ENCODE measurements at regions not wholly inside any gene's neighbourhood (a gene's known extent, or its start where the extent isn't known, plus 50 kb on each side); places are given as distances from the start of the nearest gene placed in this dataset.

DNA sequence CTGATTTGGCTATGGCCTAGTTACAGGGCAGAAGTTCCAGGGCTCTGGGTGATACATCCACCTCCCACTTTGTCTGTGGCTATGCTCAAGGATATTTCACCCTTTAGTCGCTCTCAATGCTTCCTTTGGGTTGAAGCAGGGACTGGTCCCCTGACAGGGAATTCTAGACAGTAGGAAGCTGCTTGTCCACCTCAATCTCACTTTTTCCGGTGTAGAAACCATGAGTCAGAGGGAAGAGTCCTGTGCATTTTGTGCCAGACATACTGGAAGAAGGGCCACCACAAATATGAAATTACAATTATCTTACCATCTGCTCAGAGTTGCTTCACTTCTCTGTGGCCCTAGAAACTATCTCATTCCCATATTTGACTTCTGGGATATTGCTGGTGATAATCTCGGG is 413.7 kb upstream of the FAT3 start:
- no peaks in the 10 kb centered on the region for H3K27me3 Mint-ChIP-seq
- H3K27ac Mint-ChIP-seq = no peak overlapping the region
- DNase-seq = no peak
- H3K4me1 Mint-ChIP-seq = no peaks in the 10 kb centered on the region
- no peaks in the 10 kb centered on the region for H3K9me3 Mint-ChIP-seq
- H3K36me3 Mint-ChIP-seq (ENCODE audit: low read depth) = no peaks in the 10 kb centered on the region
- intact Hi-C loops (cut with micrococcal nuclease) = no loop called here
- no peak overlapping the region for H3K4me3 Mint-ChIP-seq

DNA sequence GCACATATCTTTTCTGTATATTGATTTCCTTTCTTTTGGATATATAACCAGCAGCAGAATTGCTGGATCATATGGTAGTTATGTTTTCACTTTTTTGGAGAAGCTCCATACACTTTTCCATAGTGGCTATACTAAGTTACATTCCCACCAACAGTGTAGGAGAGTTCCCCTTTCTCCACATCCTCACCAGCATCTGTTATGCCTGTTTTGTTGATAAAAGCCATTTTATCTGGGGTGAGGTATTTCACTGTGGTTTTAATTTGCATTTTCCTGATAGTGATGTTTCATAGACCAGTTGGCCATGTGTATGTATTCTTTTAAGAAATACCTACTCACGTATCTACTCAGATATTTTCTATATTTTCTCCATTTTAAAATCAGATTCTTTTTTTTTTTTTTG is 419.3 kb upstream of the FAT3 start:
- H3K9me3 Mint-ChIP-seq = no peaks in the 10 kb centered on the region
- no peaks in the 10 kb centered on the region for H3K36me3 Mint-ChIP-seq (ENCODE audit: low read depth)
- H3K4me1 Mint-ChIP-seq = no peaks in the 10 kb centered on the region
- no peak overlapping the region for H3K4me3 Mint-ChIP-seq
- intact Hi-C loops (cut with micrococcal nuclease) = no loop called here
- no peak for DNase-seq
- no peak overlapping the region for H3K27ac Mint-ChIP-seq
- no peaks in the 10 kb centered on the region for H3K27me3 Mint-ChIP-seq

DNA sequence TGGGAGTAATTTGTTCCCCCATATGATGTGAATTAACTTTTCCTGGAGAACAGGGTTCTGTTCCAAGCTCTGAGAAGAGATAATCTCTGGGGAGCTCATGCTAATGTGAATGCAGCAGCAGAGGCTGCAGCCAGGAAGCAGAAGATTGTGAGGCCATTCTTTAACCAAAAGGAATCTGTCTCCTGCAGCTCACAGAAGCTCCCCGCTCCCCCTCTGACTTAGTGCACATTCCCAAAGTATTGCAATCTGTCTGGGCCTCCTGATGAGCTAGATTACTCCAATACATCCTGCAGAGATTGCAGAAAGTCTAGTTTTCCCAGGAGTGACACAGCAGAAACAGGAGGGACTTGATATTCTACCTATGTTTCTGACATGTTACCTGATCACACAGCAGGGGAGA is 420.6 kb upstream of the FAT3 start:
- intact Hi-C loops (cut with micrococcal nuclease) = no loop called here
- Mint-ChIP-seq H3K4me1 (no peaks in the 10 kb centered on the region), H3K27ac (no peak overlapping the region), H3K4me3 (no peak overlapping the region), H3K36me3 (ENCODE audit: low read depth) (no peaks in the 10 kb centered on the region), H3K27me3 (no peaks in the 10 kb centered on the region), H3K9me3 (no peaks in the 10 kb centered on the region)
- no peak for DNase-seq

DNA sequence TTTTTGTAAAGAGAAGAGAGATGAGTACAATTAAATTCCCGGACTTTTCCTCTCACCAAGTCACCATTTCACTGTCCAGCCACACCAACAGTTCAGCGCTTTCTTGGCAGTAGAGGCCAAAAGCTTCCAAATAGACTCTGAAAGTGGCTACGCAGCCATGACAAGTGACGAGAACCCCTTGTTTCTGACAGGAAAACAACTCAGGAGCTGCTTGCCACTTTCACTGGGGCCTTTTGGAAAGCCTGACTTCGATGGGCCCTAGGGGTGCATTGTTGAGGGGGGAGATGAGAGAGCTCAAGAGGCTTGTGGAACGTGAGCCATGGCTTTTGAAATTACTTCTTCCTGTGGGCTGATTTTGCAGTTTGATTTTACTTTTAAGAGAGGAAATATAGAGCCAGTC is 422.1 kb upstream of the FAT3 start:
- H3K4me3 Mint-ChIP-seq = no peak overlapping the region
- no peaks in the 10 kb centered on the region for H3K4me1 Mint-ChIP-seq
- H3K36me3 Mint-ChIP-seq (ENCODE audit: low read depth) = no peaks in the 10 kb centered on the region
- DNase-seq = no peak
- no peaks in the 10 kb centered on the region for H3K27me3 Mint-ChIP-seq
- H3K27ac Mint-ChIP-seq = no peak overlapping the region
- H3K9me3 Mint-ChIP-seq = no peaks in the 10 kb centered on the region
- intact Hi-C loops (cut with micrococcal nuclease) = no loop called here

DNA sequence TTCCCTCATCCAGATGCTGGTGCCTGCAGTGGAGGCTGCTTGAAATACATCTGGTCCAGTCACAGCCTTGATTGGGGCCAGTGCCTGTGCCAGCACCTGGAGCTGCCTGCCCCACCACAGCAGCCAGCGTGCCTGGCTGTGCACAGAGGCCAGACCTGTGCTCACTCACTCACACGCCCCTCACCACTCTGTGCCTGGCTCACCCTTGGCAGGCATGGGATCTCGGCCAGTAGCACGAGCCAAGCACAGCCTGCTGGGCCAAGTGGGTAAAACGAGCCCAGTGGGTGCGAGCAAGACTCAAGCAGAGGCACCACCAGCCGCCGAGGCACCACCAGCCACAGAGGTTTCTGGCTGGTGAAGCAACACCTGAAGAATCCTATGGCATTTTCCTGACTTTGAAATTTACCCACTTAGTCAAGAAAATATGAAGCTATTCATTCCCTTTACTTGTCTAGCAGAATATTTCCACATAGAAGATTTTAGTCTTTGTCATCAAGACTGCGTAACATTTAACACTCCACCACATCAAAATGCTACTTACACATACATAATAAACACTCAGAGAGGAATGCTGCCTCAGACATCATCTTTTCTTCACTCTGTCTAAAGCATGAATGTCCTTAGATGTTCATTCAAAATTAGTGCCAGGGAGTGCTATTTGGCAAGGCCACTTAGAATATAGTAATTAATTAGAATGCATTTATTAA is 424.3 kb upstream of the FAT3 start:
- no peaks in the 10 kb centered on the region for H3K4me1 Mint-ChIP-seq
- DNase-seq = no peak
- no peaks in the 10 kb centered on the region for H3K36me3 Mint-ChIP-seq (ENCODE audit: low read depth)
- intact Hi-C loops (cut with micrococcal nuclease) = no loop called here
- no peaks in the 10 kb centered on the region for H3K27me3 Mint-ChIP-seq
- H3K4me3 Mint-ChIP-seq = no peak overlapping the region
- H3K27ac Mint-ChIP-seq = no peak overlapping the region
- H3K9me3 Mint-ChIP-seq = peaks cover 3% of the 10 kb centered on the region

DNA sequence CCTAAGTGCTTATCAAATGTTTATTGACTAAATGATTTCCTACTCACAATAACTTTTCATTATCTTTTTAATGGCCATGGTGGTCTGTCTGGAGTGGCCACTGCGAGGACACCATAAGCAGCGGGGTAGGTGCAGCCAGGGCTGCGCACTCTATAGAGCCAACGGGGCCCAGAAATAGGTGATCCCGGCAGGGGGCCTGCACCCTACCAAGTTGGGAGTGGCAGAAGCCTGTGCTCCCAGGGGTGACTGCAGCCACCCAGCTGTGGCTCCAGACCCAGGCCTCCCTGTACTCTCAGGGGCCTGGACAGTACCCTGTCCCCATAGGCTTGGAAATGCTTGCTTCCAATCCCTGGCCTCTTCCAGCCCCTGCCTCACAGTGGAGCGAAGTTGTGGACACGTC is 426.4 kb upstream of the FAT3 start:
- Mint-ChIP-seq H3K36me3 (ENCODE audit: low read depth) (no peaks in the 10 kb centered on the region), H3K4me3 (no peak overlapping the region), H3K27me3 (no peaks in the 10 kb centered on the region), H3K4me1 (no peaks in the 10 kb centered on the region), H3K9me3 (peaks cover 3% of the 10 kb centered on the region), H3K27ac (no peak overlapping the region)
- no peak for DNase-seq
- intact Hi-C loops (cut with micrococcal nuclease) = no loop called here

DNA sequence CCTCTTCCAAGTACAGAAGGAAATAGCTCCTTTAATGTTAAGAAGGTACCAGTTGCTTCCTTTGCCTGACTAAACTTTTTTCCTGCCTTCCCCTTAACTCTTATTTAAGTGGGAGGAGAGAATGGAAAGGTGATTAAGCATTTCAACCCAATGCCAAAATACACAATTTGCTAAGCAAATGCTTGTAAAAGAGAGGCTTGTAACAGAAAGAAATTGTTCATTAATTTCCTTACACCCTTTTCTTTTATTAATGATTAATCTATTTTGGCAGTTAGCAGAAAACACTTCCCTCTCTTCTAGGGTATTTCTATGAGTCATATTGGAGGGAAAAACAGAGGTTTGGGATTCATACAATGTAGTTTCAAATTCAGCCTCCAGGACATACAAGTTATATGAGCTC is 427.6 kb upstream of the FAT3 start:
- intact Hi-C loops (cut with micrococcal nuclease) = no loop called here
- Mint-ChIP-seq H3K27me3 (no peaks in the 10 kb centered on the region), H3K4me1 (no peaks in the 10 kb centered on the region), H3K9me3 (peaks cover 3% of the 10 kb centered on the region), H3K36me3 (ENCODE audit: low read depth) (no peaks in the 10 kb centered on the region), H3K27ac (no peak overlapping the region), H3K4me3 (no peak overlapping the region)
- DNase-seq = no peak

DNA sequence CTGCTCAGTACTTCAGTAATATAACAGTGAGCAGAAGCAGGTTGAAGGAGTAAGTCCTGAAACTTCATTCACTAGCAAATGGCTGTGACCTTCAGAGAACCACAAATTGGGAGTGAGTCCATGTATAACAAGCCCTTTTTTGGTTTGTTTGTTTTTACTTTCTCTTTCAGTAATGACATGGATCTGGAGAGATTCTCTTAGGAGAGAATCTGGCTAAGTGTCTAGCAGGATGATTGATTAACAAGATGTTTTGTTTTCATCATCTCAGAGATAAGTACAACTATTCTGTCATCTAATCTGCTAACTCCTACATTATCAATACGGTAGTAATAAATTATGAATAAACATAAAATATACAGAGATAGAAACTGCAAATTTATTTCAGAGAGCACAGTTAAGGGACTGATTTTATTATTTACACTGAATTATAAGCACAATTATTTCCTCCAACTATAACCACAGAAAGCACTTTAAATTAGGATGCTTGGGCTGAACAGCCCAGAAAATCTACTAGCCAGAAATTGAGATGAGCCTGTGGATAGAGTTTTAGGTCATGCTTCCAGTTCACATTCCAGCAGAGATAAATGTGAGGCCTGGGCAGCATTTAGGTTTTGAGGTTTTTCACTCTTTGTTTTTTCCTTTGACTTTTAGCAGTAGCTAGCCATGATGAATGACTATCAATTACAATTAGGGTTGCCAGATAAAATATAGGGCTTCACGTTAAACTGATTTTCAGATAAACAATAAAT is 429.3 kb upstream of the FAT3 start:
- Mint-ChIP-seq H3K4me3 (no peak overlapping the region), H3K4me1 (peaks cover 6% of the 10 kb centered on the region), H3K36me3 (ENCODE audit: low read depth) (peaks cover 3% of the 10 kb centered on the region), H3K27ac (no peak overlapping the region), H3K27me3 (no peaks in the 10 kb centered on the region), H3K9me3 (peaks cover 8% of the 10 kb centered on the region)
- DNase-seq = no peak
- intact Hi-C loops (cut with micrococcal nuclease) = no loop called here

DNA sequence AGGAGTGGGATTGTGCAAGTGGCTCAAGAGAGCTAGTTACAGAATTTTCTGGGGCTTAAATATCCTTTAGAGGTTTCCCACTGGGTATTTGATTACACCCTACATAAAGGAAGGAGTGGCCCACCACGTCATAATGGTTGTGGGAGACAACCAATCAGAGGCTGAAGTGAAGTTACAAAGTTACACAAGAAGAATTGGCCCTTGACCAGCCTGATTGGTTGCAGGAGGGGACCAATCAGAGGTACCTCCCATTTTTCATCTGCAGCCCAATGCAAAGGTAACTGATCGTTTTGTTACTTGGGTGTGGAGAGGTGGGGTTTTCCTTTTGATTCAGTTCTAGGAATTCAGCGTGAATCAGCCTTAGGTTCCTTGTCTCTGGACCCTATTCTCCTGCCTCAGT is 430.5 kb upstream of the FAT3 start:
- Mint-ChIP-seq H3K36me3 (ENCODE audit: low read depth) (peaks cover 3% of the 10 kb centered on the region), H3K9me3 (peaks cover 8% of the 10 kb centered on the region), H3K4me3 (no peak overlapping the region), H3K27me3 (no peaks in the 10 kb centered on the region), H3K27ac (no peak overlapping the region), H3K4me1 (peaks cover 6% of the 10 kb centered on the region)
- DNase-seq = no peak
- intact Hi-C loops (cut with micrococcal nuclease) = no loop called here

DNA sequence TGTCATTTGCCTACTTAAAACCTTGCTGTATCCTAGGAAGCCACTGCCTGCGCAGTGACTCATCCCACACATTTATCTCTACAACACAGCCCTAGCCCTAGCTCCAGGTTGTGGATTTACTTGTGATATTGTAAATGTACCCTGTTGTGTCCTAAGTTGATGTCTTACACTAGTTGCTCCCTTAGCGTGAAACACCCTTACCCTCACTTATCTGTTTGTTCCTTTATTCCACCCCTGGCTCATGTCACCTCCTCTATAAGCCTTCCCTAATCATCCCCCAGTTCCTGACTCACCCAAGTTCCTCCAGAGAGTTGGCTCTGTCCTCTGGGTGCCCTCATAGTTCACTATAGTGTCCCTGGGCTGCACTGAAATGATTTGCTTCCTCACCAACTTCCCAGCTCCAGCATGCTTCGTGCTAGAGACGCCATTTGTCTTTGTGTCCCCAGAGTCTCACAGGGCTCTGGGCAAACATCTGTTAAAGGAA is 431.8 kb upstream of the FAT3 start:
- Mint-ChIP-seq H3K4me3 (no peak overlapping the region), H3K9me3 (peaks cover 8% of the 10 kb centered on the region), H3K27me3 (no peaks in the 10 kb centered on the region), H3K36me3 (ENCODE audit: low read depth) (peaks cover 3% of the 10 kb centered on the region), H3K4me1 (peaks cover 6% of the 10 kb centered on the region), H3K27ac (no peak overlapping the region)
- intact Hi-C loops (cut with micrococcal nuclease) = no loop called here
- DNase-seq = no peak

DNA sequence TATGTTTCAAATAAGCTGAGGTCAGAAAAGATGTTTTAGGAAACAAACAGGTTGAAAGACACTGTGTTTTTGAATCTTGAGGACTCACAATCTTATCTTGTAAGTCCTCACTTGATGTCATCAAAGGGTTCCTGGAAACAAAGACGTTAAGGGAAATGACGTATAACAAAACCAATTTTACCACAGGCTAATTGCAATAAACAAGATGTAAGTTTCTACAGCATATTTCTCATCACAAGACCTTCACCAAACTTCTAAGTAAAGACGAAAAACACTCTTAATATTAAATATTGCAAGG is 433.5 kb upstream of the FAT3 start:
- H3K27ac Mint-ChIP-seq = peak overlapping the region; percentile 93
- peak overlapping the region; percentile 44 for H3K4me3 Mint-ChIP-seq
- no peaks in the 10 kb centered on the region for H3K27me3 Mint-ChIP-seq
- peaks cover 6% of the 10 kb centered on the region for H3K4me1 Mint-ChIP-seq
- peaks cover 3% of the 10 kb centered on the region for H3K36me3 Mint-ChIP-seq (ENCODE audit: low read depth)
- peaks cover 5% of the 10 kb centered on the region for H3K9me3 Mint-ChIP-seq
- intact Hi-C loops (cut with micrococcal nuclease) = no loop called here
- DNase-seq = no peak

DNA sequence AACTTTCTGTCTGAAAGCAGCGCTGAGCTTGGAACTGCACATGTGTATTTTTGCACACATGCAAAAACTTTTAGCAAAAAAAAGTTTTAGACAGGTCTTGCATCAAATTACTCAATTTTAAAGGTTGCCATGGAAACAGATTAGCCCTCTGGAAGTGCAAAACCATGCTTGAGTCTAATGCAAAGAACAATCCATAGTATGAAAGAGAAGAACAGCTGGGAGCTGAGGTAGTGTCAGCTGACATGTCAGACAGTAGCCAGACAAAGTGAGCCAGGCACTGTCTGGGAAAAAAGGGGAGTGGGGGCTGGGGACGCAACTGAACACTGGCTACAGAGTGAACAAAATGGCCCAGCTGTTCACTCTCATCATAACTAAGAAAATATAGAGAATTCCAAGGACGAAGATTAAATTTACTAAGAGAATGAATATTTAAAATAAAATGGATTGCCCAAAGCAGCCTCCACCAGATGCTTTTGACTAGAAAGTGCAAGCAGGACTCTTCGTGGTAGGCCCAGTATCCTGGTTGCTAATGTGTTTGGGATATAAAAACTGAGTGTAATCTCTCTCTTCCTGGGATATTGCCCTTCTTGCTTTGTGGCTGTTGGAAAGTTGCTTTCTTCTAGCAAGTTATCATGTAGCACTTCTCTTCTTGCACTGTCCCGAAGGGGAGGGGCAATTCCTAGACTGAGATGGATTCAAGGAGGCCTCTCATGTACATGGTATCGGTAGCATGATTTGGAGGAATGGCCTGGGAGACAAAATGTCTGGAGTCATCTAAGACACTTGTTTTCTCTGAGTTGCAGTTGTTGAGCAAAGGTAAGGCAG is 434.1 kb upstream of the FAT3 start:
- Mint-ChIP-seq H3K4me1 (peaks cover 6% of the 10 kb centered on the region), H3K9me3 (peaks cover 5% of the 10 kb centered on the region), H3K36me3 (ENCODE audit: low read depth) (peaks cover 3% of the 10 kb centered on the region), H3K27me3 (no peaks in the 10 kb centered on the region), H3K4me3 (peak overlapping the region; percentile 44), H3K27ac (peak overlapping the region; percentile 93)
- no peak for DNase-seq
- intact Hi-C loops (cut with micrococcal nuclease) = no loop called here

DNA sequence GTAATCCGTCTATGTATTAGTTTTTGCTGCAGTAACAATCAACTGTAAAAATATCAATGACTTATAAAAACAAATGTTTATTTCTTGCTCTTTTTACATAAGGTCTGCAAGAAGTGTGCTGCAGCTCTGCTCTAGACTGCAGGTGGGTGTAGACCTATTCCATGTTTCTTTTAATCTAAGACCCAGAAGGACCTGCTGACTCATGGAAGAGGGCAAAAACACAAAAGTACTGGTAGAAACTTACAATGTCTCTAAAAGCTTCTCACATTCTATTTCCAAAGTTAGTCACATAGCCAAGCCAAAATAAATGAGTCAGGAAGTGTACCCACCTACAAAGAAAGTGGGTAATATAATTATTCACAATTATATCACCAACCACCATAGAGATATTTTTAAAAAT is 435.9 kb upstream of the FAT3 start:
- Mint-ChIP-seq H3K4me3 (no peak overlapping the region), H3K4me1 (peaks cover 6% of the 10 kb centered on the region), H3K36me3 (ENCODE audit: low read depth) (peaks cover 3% of the 10 kb centered on the region), H3K27me3 (no peaks in the 10 kb centered on the region), H3K9me3 (peaks cover 5% of the 10 kb centered on the region), H3K27ac (no peak overlapping the region)
- no peak for DNase-seq
- intact Hi-C loops (cut with micrococcal nuclease) = no loop called here

DNA sequence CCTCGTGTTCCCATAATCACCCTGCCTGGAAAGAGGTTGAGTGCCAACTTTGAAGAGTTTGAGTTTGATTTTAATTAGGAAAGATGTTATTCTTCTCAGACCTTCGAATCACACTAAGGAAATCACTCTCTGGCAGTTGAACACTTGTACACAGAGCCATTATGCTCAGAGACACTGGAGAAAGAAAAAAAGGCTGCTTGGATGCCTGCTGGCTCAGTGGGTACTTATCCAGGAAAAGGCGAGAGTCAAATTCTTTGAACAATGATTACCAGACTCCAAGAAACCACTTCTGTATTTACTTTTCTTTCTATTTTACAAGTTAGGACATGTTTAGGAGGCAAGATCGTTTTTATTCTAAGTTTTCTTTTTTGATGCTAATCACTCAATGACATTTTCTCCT is 438.5 kb upstream of the FAT3 start:
- no peak overlapping the region for H3K27ac Mint-ChIP-seq
- intact Hi-C loops (cut with micrococcal nuclease) = no loop called here
- H3K9me3 Mint-ChIP-seq = peaks cover 4% of the 10 kb centered on the region
- no peaks in the 10 kb centered on the region for H3K27me3 Mint-ChIP-seq
- DNase-seq = no peak
- H3K36me3 Mint-ChIP-seq (ENCODE audit: low read depth) = peaks cover 3% of the 10 kb centered on the region
- no peak overlapping the region for H3K4me3 Mint-ChIP-seq
- peaks cover 4% of the 10 kb centered on the region for H3K4me1 Mint-ChIP-seq

All from activated CD4-positive, alpha-beta T cell treated with anti-CD3 and anti-CD28 coated beads, Interleukin-2, amount 10 ng/mL, durations not matched to agents 24 days and 14 days (primary cell).